Liver (tissue), 8 donors: ENCODE measurements at regions not wholly inside any gene's neighbourhood (a gene's known extent, or its start where the extent isn't known, plus 50 kb on each side); places are given as distances from the start of the nearest gene placed in this dataset.

Experiments
- DNase-seq: peaks from one replicate; pipeline ENCODE4 v3.0.0-alpha.2; 2017; ENCODE audit warnings: low spot score
- H3K27ac ChIP-seq, 2 donors: one replicate each; pipeline ENCODE4 v1.7.0; 2013; ENCODE audit warnings: inconsistent platforms in 2 of 2, low read length in 2 of 2, control low read depth in 1 of 2, low read depth in 1 of 2, mild to moderate bottlenecking in 1 of 2
- H3K27me3 ChIP-seq, 4 donors: one replicate each; pipeline versions ENCODE4 v1.6.1 to v1.7.0; 2013; ENCODE audit warnings: low read length in 3 of 4, inconsistent platforms in 1 of 4, mild to moderate bottlenecking in 1 of 4, moderate library complexity in 1 of 4; ENCODE audit not compliant: control insufficient read depth in 4 of 4, insufficient read depth in 4 of 4
- H3K36me3 ChIP-seq, 4 donors: one replicate each; pipeline versions ENCODE4 v1.6.1 to v1.7.0; 2013; ENCODE audit warnings: low read length in 3 of 4, mild to moderate bottlenecking in 3 of 4, low read depth in 1 of 4, moderate library complexity in 1 of 4; ENCODE audit not compliant: control insufficient read depth in 4 of 4, insufficient read depth in 3 of 4
- H3K4me1 ChIP-seq, 4 donors: one replicate each; pipeline versions ENCODE4 v1.6.1 to v1.7.0; 2013; ENCODE audit warnings: low read length in 3 of 4, mild to moderate bottlenecking in 3 of 4, moderate library complexity in 1 of 4; ENCODE audit not compliant: control insufficient read depth in 4 of 4, insufficient read depth in 4 of 4
- H3K4me3 ChIP-seq, 3 donors: one replicate each; pipeline versions ENCODE4 v1.6.1 to v1.7.0; 2013; ENCODE audit warnings: low read length in 3 of 3, control low read depth in 1 of 3, low read depth in 1 of 3, mild to moderate bottlenecking in 1 of 3
- H3K9ac ChIP-seq, 2 donors: one replicate each; pipeline ENCODE4 v1.7.0; 2013; ENCODE audit warnings: low read length in 2 of 2, mild to moderate bottlenecking in 2 of 2, moderate library complexity in 2 of 2, control low read depth in 1 of 2, low read depth in 1 of 2
- H3K9me3 ChIP-seq, 4 donors: one replicate each; pipeline versions ENCODE4 v1.6.1 to v1.7.0; 2013; ENCODE audit warnings: low read length in 3 of 4; ENCODE audit not compliant: control insufficient read depth in 4 of 4
- EGR1 ChIP-seq, 2 donors: IDR thresholded peaks; 2 replicates each; pipeline ENCODE4 v1.6.1; 2016 to 2018; ENCODE audit warnings: antibody characterized with exemption in 2 of 2, low read depth in 2 of 2
- FOXA1 ChIP-seq: IDR thresholded peaks from 2 replicates; pipeline ENCODE4 v1.6.1; 2016; ENCODE audit warnings: antibody characterized with exemption
- FOXA2 ChIP-seq: IDR thresholded peaks from 2 replicates; pipeline ENCODE4 v1.6.1; 2016; ENCODE audit warnings: antibody characterized with exemption
- GABPA ChIP-seq, 2 donors: IDR thresholded peaks in 1 of 2; conservative IDR thresholded peaks in 1 of 2; 2 replicates each; pipeline ENCODE4 v1.6.1; 2016; ENCODE audit warnings: antibody characterized with exemption in 2 of 2, mild to moderate bottlenecking in 1 of 2, moderate library complexity in 1 of 2
- HNF4A ChIP-seq, 2 donors: conservative IDR thresholded peaks; 2 replicates each; pipeline ENCODE4 v1.6.1; 2016; ENCODE audit warnings: antibody characterized with exemption in 2 of 2, mild to moderate bottlenecking in 2 of 2
- HNF4G ChIP-seq: IDR thresholded peaks from 2 replicates; pipeline ENCODE4 v1.6.1; 2016; ENCODE audit warnings: antibody characterized with exemption
- JUND ChIP-seq, 2 donors: IDR thresholded peaks; 2 replicates each; pipeline ENCODE4 v1.6.1; 2016; ENCODE audit warnings: antibody characterized with exemption in 2 of 2
- NR2F2 ChIP-seq: IDR thresholded peaks from 2 replicates; pipeline ENCODE4 v1.6.1; 2016; ENCODE audit warnings: antibody characterized with exemption
- RAD21 ChIP-seq, 2 donors: IDR thresholded peaks; 2 replicates each; pipeline ENCODE4 v1.6.1; 2016; ENCODE audit warnings: antibody characterized with exemption in 2 of 2, mild to moderate bottlenecking in 2 of 2
- RXRA ChIP-seq, 2 donors: IDR thresholded peaks; 2 replicates each; pipeline ENCODE4 v1.6.1; 2017 to 2018; ENCODE audit warnings: antibody characterized with exemption in 2 of 2, mild to moderate bottlenecking in 1 of 2
- SP1 ChIP-seq: IDR thresholded peaks from 2 replicates; pipeline ENCODE4 v1.6.1; 2018; ENCODE audit warnings: antibody characterized with exemption, mild to moderate bottlenecking
- TAF1 ChIP-seq: conservative IDR thresholded peaks from 2 replicates; pipeline ENCODE4 v1.6.1; 2016; ENCODE audit warnings: antibody characterized with exemption, mild to moderate bottlenecking
- YY1 ChIP-seq: IDR thresholded peaks from 2 replicates; pipeline ENCODE4 v1.6.1; 2016; ENCODE audit warnings: antibody characterized with exemption, mild to moderate bottlenecking
- WGBS: extraction: QIAGEN DNeasy Blood & Tissue Kit; methylation state at CpG from one replicate; pipeline ENCODE4 v1.1.7; 2013; 5-methylcytosine and 5-hydroxymethylcytosine counted together
- TF ChIP-seq, protein P1 (sequence below): IDR thresholded peaks from 2 replicates; pipeline ENCODE4 v1.6.1; 2016; ENCODE audit warnings: antibody characterized with exemption, mild to moderate bottlenecking
- TF ChIP-seq, protein P2 (sequence below): IDR thresholded peaks from 2 replicates; pipeline ENCODE4 v1.6.1; 2016; ENCODE audit warnings: antibody characterized with exemption
- TF ChIP-seq, protein P3 (sequence below): IDR thresholded peaks from 2 replicates; pipeline ENCODE4 v1.6.1; 2016; ENCODE audit warnings: antibody characterized with exemption
- TF ChIP-seq, protein P4 (sequence below): IDR thresholded peaks from 2 replicates; pipeline ENCODE4 v1.6.1; 2016; ENCODE audit warnings: antibody characterized with exemption
- TF ChIP-seq, protein P5 (sequence below): fragments of 150-350 bp; IDR thresholded peaks from 2 replicates; pipeline ENCODE4 v1.5.1; 2017; ENCODE audit warnings: improper control_type of control experiment, low read depth, low read length; ENCODE audit not compliant: missing input control
- donor health status: healthy.
- donor health status: healthy.
- donor health status: healthy.
- donor health status: healthy.
- donor health status: healthy.

DNA sequence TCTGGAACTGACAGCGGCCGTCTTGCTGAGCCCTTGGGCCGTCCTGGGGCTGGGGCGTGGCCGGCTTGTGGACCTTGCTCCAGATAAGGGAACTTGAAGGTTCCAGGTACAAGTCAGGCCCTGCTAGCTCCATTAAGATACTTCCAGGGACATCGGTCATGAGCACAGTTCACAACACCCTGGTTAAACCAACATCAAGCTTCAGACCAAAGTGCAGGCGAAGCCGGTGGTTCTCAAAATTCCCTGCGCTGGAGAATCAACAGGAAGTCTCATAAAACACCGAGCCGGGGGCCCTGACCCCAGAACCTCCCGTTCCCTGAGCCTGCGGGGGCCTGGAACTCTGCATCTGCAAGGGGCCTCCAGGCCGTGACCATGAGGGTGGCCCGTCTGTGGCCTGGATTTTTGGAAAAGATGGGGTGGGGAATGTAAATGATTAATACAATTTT, 1043.8 kb downstream of the BRD1 start:
- WGBS: 71% methylated on average over 15 of the region's 15 CpGs
- no peak overlapping the region for H3K9ac ChIP-seq
- no peaks in the 10 kb centered on the region for H3K36me3 ChIP-seq
- H3K27me3 ChIP-seq: no peaks in the 10 kb centered on the region
- DNase-seq: no peak
- H3K4me1 ChIP-seq: no peaks in the 10 kb centered on the region
- no peak overlapping the region for H3K27ac ChIP-seq
- no peaks in the 10 kb centered on the region for H3K9me3 ChIP-seq
- TF ChIP-seq HNF4G: no peak
- no peak for TF ChIP-seq TAF1
- no peak for TF ChIP-seq NR2F2
- TF ChIP-seq, protein P1, sequence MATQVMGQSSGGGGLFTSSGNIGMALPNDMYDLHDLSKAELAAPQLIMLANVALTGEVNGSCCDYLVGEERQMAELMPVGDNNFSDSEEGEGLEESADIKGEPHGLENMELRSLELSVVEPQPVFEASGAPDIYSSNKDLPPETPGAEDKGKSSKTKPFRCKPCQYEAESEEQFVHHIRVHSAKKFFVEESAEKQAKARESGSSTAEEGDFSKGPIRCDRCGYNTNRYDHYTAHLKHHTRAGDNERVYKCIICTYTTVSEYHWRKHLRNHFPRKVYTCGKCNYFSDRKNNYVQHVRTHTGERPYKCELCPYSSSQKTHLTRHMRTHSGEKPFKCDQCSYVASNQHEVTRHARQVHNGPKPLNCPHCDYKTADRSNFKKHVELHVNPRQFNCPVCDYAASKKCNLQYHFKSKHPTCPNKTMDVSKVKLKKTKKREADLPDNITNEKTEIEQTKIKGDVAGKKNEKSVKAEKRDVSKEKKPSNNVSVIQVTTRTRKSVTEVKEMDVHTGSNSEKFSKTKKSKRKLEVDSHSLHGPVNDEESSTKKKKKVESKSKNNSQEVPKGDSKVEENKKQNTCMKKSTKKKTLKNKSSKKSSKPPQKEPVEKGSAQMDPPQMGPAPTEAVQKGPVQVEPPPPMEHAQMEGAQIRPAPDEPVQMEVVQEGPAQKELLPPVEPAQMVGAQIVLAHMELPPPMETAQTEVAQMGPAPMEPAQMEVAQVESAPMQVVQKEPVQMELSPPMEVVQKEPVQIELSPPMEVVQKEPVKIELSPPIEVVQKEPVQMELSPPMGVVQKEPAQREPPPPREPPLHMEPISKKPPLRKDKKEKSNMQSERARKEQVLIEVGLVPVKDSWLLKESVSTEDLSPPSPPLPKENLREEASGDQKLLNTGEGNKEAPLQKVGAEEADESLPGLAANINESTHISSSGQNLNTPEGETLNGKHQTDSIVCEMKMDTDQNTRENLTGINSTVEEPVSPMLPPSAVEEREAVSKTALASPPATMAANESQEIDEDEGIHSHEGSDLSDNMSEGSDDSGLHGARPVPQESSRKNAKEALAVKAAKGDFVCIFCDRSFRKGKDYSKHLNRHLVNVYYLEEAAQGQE: no peak
- TF ChIP-seq FOXA1: no peak
- no peak for TF ChIP-seq EGR1 (IDR thresholded peaks at IDR 0.05; ENCODE audit: low read depth in 2 of 2)
- no peak for TF ChIP-seq YY1
- TF ChIP-seq, protein P2, sequence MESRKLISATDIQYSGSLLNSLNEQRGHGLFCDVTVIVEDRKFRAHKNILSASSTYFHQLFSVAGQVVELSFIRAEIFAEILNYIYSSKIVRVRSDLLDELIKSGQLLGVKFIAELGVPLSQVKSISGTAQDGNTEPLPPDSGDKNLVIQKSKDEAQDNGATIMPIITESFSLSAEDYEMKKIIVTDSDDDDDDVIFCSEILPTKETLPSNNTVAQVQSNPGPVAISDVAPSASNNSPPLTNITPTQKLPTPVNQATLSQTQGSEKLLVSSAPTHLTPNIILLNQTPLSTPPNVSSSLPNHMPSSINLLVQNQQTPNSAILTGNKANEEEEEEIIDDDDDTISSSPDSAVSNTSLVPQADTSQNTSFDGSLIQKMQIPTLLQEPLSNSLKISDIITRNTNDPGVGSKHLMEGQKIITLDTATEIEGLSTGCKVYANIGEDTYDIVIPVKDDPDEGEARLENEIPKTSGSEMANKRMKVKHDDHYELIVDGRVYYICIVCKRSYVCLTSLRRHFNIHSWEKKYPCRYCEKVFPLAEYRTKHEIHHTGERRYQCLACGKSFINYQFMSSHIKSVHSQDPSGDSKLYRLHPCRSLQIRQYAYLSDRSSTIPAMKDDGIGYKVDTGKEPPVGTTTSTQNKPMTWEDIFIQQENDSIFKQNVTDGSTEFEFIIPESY: no peak
- no peak for TF ChIP-seq RXRA (IDR thresholded peaks at IDR 0.05)
- no peak for TF ChIP-seq SP1
- TF ChIP-seq, protein P3, sequence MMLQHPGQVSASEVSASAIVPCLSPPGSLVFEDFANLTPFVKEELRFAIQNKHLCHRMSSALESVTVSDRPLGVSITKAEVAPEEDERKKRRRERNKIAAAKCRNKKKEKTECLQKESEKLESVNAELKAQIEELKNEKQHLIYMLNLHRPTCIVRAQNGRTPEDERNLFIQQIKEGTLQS: no peak
- TF ChIP-seq JUND (IDR thresholded peaks at IDR 0.05): no peak
- no peak for TF ChIP-seq RAD21 (IDR thresholded peaks at IDR 0.05)
- TF ChIP-seq HNF4A (conservative IDR thresholded peaks at IDR 0.05): no peak
- TF ChIP-seq FOXA2: no peak
- TF ChIP-seq, protein P4, sequence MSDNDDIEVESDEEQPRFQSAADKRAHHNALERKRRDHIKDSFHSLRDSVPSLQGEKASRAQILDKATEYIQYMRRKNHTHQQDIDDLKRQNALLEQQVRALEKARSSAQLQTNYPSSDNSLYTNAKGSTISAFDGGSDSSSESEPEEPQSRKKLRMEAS: no peak
- TF ChIP-seq GABPA (IDR thresholded peaks at IDR 0.05 in 1 of 2, conservative IDR thresholded peaks at IDR 0.05 in 1 of 2): no peak
- TF ChIP-seq, protein P5, sequence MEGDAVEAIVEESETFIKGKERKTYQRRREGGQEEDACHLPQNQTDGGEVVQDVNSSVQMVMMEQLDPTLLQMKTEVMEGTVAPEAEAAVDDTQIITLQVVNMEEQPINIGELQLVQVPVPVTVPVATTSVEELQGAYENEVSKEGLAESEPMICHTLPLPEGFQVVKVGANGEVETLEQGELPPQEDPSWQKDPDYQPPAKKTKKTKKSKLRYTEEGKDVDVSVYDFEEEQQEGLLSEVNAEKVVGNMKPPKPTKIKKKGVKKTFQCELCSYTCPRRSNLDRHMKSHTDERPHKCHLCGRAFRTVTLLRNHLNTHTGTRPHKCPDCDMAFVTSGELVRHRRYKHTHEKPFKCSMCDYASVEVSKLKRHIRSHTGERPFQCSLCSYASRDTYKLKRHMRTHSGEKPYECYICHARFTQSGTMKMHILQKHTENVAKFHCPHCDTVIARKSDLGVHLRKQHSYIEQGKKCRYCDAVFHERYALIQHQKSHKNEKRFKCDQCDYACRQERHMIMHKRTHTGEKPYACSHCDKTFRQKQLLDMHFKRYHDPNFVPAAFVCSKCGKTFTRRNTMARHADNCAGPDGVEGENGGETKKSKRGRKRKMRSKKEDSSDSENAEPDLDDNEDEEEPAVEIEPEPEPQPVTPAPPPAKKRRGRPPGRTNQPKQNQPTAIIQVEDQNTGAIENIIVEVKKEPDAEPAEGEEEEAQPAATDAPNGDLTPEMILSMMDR: no peak
- no peak overlapping the region for H3K4me3 ChIP-seq
